ENCODE measurements at regions not wholly inside any gene's neighbourhood (a gene's known extent, or its start where the extent isn't known, plus 50 kb on each side); places are given as distances from the start of the nearest gene placed in this dataset.

- no peak overlapping the region for H3K27ac Mint-ChIP-seq (ENCODE audit: unreplicated experiment)
- no peaks in the 10 kb centered on the region for H3K36me3 Mint-ChIP-seq (ENCODE audit: insufficient read depth, unreplicated experiment)
- H3K4me3 ChIP-seq (ENCODE audit: low read depth, low read length) = no peak overlapping the region
- POLR2A ChIA-PET = no interaction called here
- no peak for DNase-seq
- H3K4me1 ChIP-seq = no peaks in the 10 kb centered on the region
- CTCF ChIA-PET = no interaction called here
- H3K9me3 Mint-ChIP-seq (ENCODE audit: unreplicated experiment) = peaks cover 11% of the 10 kb centered on the region
- no peaks in the 10 kb centered on the region for H3K36me3 ChIP-seq (ENCODE audit: control insufficient read depth, insufficient read depth, low read length)
- TF ChIP-seq CTCF (IDR thresholded peaks at IDR 0.05; ENCODE audit: insufficient read depth in 1 of 2, low read depth in 1 of 2, low read length in 1 of 2, severe bottlenecking in 1 of 2, unreplicated experiment in 1 of 2) = no peak
- no peaks in the 10 kb centered on the region for H3K4me1 Mint-ChIP-seq (ENCODE audit: low read depth, unreplicated experiment)
- H3K27me3 Mint-ChIP-seq (ENCODE audit: insufficient read depth, unreplicated experiment) = peaks cover 3% of the 10 kb centered on the region
- no peak overlapping the region for H3K4me3 Mint-ChIP-seq (ENCODE audit: unreplicated experiment)
- intact Hi-C loops (cut with micrococcal nuclease; ENCODE audit: unreplicated experiment) = no loop called here
- BruUV-seq (replicated peaks) = no TSS peak
- no peaks in the 10 kb centered on the region for H3K9me3 ChIP-seq
- H3K27me3 ChIP-seq (replicated peaks; ENCODE audit: control insufficient read depth, insufficient read depth, low read length) = no peaks in the 10 kb centered on the region
Measured at GRCh38 chr10:131689016-131689415, 211.8 kb upstream of the PPP2R2D start.

GRCh38 chr10:131689486-131689885 is 211.3 kb upstream of the PPP2R2D start:
- POLR2A ChIA-PET = no interaction called here
- no peaks in the 10 kb centered on the region for H3K9me3 ChIP-seq
- BruUV-seq (replicated peaks) = no TSS peak
- CTCF ChIA-PET = no interaction called here
- no peak for DNase-seq
- Mint-ChIP-seq H3K4me1 (ENCODE audit: low read depth, unreplicated experiment) (no peaks in the 10 kb centered on the region), H3K9me3 (ENCODE audit: unreplicated experiment) (peaks cover 11% of the 10 kb centered on the region), H3K4me3 (ENCODE audit: unreplicated experiment) (no peak overlapping the region), H3K36me3 (ENCODE audit: insufficient read depth, unreplicated experiment) (no peaks in the 10 kb centered on the region), H3K27me3 (ENCODE audit: insufficient read depth, unreplicated experiment) (peaks cover 3% of the 10 kb centered on the region), H3K27ac (ENCODE audit: unreplicated experiment) (no peak overlapping the region)
- intact Hi-C loops (cut with micrococcal nuclease; ENCODE audit: unreplicated experiment) = no loop called here
- no peaks in the 10 kb centered on the region for H3K36me3 ChIP-seq (ENCODE audit: control insufficient read depth, insufficient read depth, low read length)
- no peak for TF ChIP-seq CTCF (IDR thresholded peaks at IDR 0.05; ENCODE audit: insufficient read depth in 1 of 2, low read depth in 1 of 2, low read length in 1 of 2, severe bottlenecking in 1 of 2, unreplicated experiment in 1 of 2)
- H3K4me3 ChIP-seq (ENCODE audit: low read depth, low read length) = no peak overlapping the region
- no peaks in the 10 kb centered on the region for H3K27me3 ChIP-seq (replicated peaks; ENCODE audit: control insufficient read depth, insufficient read depth, low read length)
- H3K4me1 ChIP-seq = no peaks in the 10 kb centered on the region

GRCh38 chr10:131689954-131690757 is 210.7 kb upstream of the PPP2R2D start:
- no peak for DNase-seq
- Histone ChIP-seq H3K36me3 (ENCODE audit: control insufficient read depth, insufficient read depth, low read length) (no peaks in the 10 kb centered on the region), H3K4me3 (ENCODE audit: low read depth, low read length) (no peak overlapping the region), H3K27me3 (replicated peaks; ENCODE audit: control insufficient read depth, insufficient read depth, low read length) (no peaks in the 10 kb centered on the region), H3K9me3 (no peaks in the 10 kb centered on the region), H3K4me1 (no peaks in the 10 kb centered on the region)
- ChIA-PET CTCF (no interaction called here), POLR2A (no interaction called here)
- H3K36me3 Mint-ChIP-seq (ENCODE audit: insufficient read depth, unreplicated experiment) = no peaks in the 10 kb centered on the region
- H3K4me3 Mint-ChIP-seq (ENCODE audit: unreplicated experiment) = no peak overlapping the region
- intact Hi-C loops (cut with micrococcal nuclease; ENCODE audit: unreplicated experiment) = loop anchor here (10.0 kb wide), 1 partner anchor 95 kb away; no protein-coding TSS in a partner anchor
- H3K27me3 Mint-ChIP-seq (ENCODE audit: insufficient read depth, unreplicated experiment) = peaks cover 3% of the 10 kb centered on the region
- BruUV-seq (replicated peaks) = no TSS peak
- H3K27ac Mint-ChIP-seq (ENCODE audit: unreplicated experiment) = no peak overlapping the region
- peaks cover 11% of the 10 kb centered on the region for H3K9me3 Mint-ChIP-seq (ENCODE audit: unreplicated experiment)
- H3K4me1 Mint-ChIP-seq (ENCODE audit: low read depth, unreplicated experiment) = no peaks in the 10 kb centered on the region
- TF ChIP-seq CTCF (IDR thresholded peaks at IDR 0.05; ENCODE audit: insufficient read depth in 1 of 2, low read depth in 1 of 2, low read length in 1 of 2, severe bottlenecking in 1 of 2, unreplicated experiment in 1 of 2) = no peak

Measured in Caco-2 (cell line).